ENCODE measurements at regions not wholly inside any gene's neighbourhood (a gene's known extent, or its start where the extent isn't known, plus 50 kb on each side); places are given as distances from the start of the nearest gene placed in this dataset.

- ChIA-PET POLR2A (no interaction called here), CTCF (interaction anchor here (1.4 kb wide), 1 partner anchor 9 kb away, joined by 4 read pairs; no protein-coding TSS in a partner anchor)
- DNase-seq (ENCODE audit: extremely low spot score), result no peak
- no peak for TF ChIP-seq CTCF (IDR thresholded peaks at IDR 0.05; ENCODE audit: control extremely low read depth, extremely low read depth, low read depth, missing control alignments)
Measured at GRCh38 chr18:77666613-77667012, 417.0 kb downstream of the GALR1 start.

GRCh38 chr18:77668219-77668618, 418.6 kb downstream of the GALR1 start:
- POLR2A ChIA-PET, result no interaction called here
- CTCF ChIA-PET, result no interaction called here
- TF ChIP-seq CTCF (IDR thresholded peaks at IDR 0.05; ENCODE audit: control extremely low read depth, extremely low read depth, low read depth, missing control alignments), result no peak
- no peak for DNase-seq (ENCODE audit: extremely low spot score)

GRCh38 chr18:77669331-77669730, 419.7 kb downstream of the GALR1 start:
- POLR2A ChIA-PET, result no interaction called here

GRCh38 chr18:77671456-77672167, 422.0 kb downstream of the GALR1 start:
- DNase-seq (ENCODE audit: extremely low spot score), result no peak
- CTCF ChIA-PET, result no interaction called here
- no peak for TF ChIP-seq CTCF (IDR thresholded peaks at IDR 0.05; ENCODE audit: control extremely low read depth, extremely low read depth, low read depth, missing control alignments)
- POLR2A ChIA-PET, result no interaction called here

More at GRCh38 chr18:77669331-77669730, 419.7 kb downstream of the GALR1 start:
- DNase-seq (ENCODE audit: extremely low spot score), result no peak
- CTCF ChIA-PET, result no interaction called here
- no peak for TF ChIP-seq CTCF (IDR thresholded peaks at IDR 0.05; ENCODE audit: control extremely low read depth, extremely low read depth, low read depth, missing control alignments)

GRCh38 chr18:77676910-77677309, 427.3 kb downstream of the GALR1 start:
- TF ChIP-seq CTCF (IDR thresholded peaks at IDR 0.05; ENCODE audit: control extremely low read depth, extremely low read depth, low read depth, missing control alignments), result no peak
- no peak for DNase-seq (ENCODE audit: extremely low spot score)
- CTCF ChIA-PET, result interaction anchor here (1.2 to 1.7 kb wide), 2 partner anchors 10 to 19 kb away, joined by 3 to 4 read pairs; no protein-coding TSS in a partner anchor
- POLR2A ChIA-PET, result no interaction called here

GRCh38 chr18:77677536-77677935, 427.9 kb downstream of the GALR1 start:
- no peak for DNase-seq (ENCODE audit: extremely low spot score)
- ChIA-PET CTCF (no interaction called here), POLR2A (no interaction called here)
- TF ChIP-seq CTCF (IDR thresholded peaks at IDR 0.05; ENCODE audit: control extremely low read depth, extremely low read depth, low read depth, missing control alignments), result no peak

Measured in GM10248 (cell line).